Activated CD4-positive, alpha-beta T cell treated with anti-CD3 and anti-CD28 coated beads for 48 hours (primary cell): ENCODE measurements at regions not wholly inside any gene's neighbourhood (a gene's known extent, or its start where the extent isn't known, plus 50 kb on each side); places are given as distances from the start of the nearest gene placed in this dataset.

Experiments used
- DNase-seq: peaks from one replicate; pipeline ENCODE4 v3.0.0-alpha.2; 2020

- DNase-seq, result no peak
Observed at GRCh38 chr5:174236070-174236469, 190.6 kb downstream of the NSG2 start.

GRCh38 chr5:174239718-174240117 lies 194.2 kb downstream of the NSG2 start:
- DNase-seq, result no peak

GRCh38 chr5:174242573-174242972 lies 197.1 kb downstream of the NSG2 start:
- DNase-seq, result no peak

GRCh38 chr5:174243904-174244303 lies 198.4 kb downstream of the NSG2 start:
- no peak for DNase-seq

- no peak for DNase-seq
Observed at GRCh38 chr5:174245516-174246075, 200.1 kb downstream of the NSG2 start.

GRCh38 chr5:174246743-174247142 lies 201.2 kb downstream of the NSG2 start:
- DNase-seq, result no peak

GRCh38 chr5:174247301-174247700 lies 201.8 kb downstream of the NSG2 start:
- no peak for DNase-seq

GRCh38 chr5:174251305-174252000 lies 205.9 kb downstream of the NSG2 start:
- DNase-seq, result no peak

- DNase-seq, result no peak
Observed at GRCh38 chr5:174252121-174252520, 206.6 kb downstream of the NSG2 start.

- no peak for DNase-seq
Observed at GRCh38 chr5:174259696-174260420, 214.4 kb downstream of the NSG2 start.

- DNase-seq, result no peak
Observed at GRCh38 chr5:174271316-174271715, 225.8 kb downstream of the NSG2 start.

- no peak for DNase-seq
Observed at GRCh38 chr5:174272671-174273070, 227.2 kb downstream of the NSG2 start.

- no peak for DNase-seq
Observed at GRCh38 chr5:174273325-174273724, 227.8 kb downstream of the NSG2 start.

- DNase-seq, result no peak
Observed at GRCh38 chr5:174275959-174276358, 230.5 kb downstream of the NSG2 start.

- no peak for DNase-seq
Observed at GRCh38 chr5:174281089-174281760, 235.7 kb downstream of the NSG2 start.

GRCh38 chr5:174281855-174282254 lies 236.3 kb downstream of the NSG2 start:
- no peak for DNase-seq

- no peak for DNase-seq
Observed at GRCh38 chr5:174282391-174282790, 236.9 kb downstream of the NSG2 start.

GRCh38 chr5:174283211-174284005 lies 237.9 kb downstream of the NSG2 start:
- DNase-seq, result no peak

- no peak for DNase-seq
Observed at GRCh38 chr5:174284873-174285272, 239.4 kb downstream of the NSG2 start.

GRCh38 chr5:174287761-174288160 lies 242.3 kb downstream of the NSG2 start:
- no peak for DNase-seq

- no peak for DNase-seq
Observed at GRCh38 chr5:174288439-174288838, 242.9 kb downstream of the NSG2 start.

GRCh38 chr5:174291162-174291561 lies 245.7 kb downstream of the NSG2 start:
- no peak for DNase-seq

GRCh38 chr5:174292348-174292747 lies 246.8 kb downstream of the NSG2 start:
- DNase-seq, result no peak
